Frontal cortex (tissue), 3 donors: ENCODE measurements at regions not wholly inside any gene's neighbourhood (a gene's known extent, or its start where the extent isn't known, plus 50 kb on each side); places are given as distances from the start of the nearest gene placed in this dataset.
A peak's percentile ranks its signal among the peaks of the same experiment; 100 is the strongest.

Source experiments
- DNase-seq, 2 donors: peaks; one replicate each; pipeline ENCODE4 v3.0.0; 2012; ENCODE audit warnings: low spot score in 2 of 2
- FAIRE-seq: peaks from 2 replicates; lab custom pipeline; 2012; peaks lifted over from hg19 to GRCh38; lab: Jason Lieb, UNC
- donor health status: control.
- donor health status: control.
- donor health status: control.

GRCh38 chr9:121568343-121569265 is 69.0 kb upstream of the GGTA1 start:
- DNase-seq (no peak), FAIRE-seq (no peak)

DNA sequence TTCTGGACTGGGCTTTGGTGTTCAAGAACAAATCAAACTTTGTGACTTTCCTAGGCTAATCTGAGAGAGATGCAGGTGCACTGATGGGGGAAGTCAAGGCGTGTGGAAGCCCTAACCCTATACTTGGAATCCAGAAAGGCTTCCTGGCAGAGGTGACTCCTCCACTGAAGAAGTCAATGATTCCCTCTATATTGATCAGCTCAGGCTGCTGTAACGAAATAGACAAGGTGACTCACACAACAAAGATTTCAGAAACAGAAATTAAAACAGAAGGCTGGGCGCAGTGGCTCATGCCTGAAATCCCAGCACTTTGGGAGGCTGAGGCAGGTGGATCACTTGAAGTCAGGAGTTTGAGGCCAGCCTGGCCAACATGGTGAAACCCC is 69.6 kb upstream of the GGTA1 start:
- FAIRE-seq (no peak), DNase-seq (no peak)

DNA sequence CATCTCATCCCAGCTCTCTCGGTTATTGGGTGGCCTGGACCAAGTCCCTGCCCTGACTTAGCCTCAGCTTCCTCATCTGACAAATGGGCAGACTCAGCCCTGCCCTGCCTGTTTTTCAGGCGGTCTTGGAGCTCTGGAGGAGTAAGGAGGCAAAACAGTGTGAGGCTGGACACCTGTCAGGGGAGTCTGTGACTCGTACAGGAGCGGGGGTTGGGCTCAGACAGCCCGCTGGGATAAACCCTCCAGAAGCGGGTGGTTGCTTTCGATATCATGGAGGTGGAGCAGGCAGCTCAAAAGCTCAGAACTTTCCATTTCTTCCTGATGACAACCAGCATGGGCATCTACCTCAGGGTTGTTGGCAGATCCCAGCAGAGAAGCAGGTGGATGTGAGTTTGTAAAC is 72.9 kb upstream of the GGTA1 start:
- DNase-seq, result no peak
- FAIRE-seq, result no peak

GRCh38 chr9:121573717-121574485 is 74.3 kb upstream of the GGTA1 start:
- no peak for DNase-seq
- FAIRE-seq, result no peak

DNA sequence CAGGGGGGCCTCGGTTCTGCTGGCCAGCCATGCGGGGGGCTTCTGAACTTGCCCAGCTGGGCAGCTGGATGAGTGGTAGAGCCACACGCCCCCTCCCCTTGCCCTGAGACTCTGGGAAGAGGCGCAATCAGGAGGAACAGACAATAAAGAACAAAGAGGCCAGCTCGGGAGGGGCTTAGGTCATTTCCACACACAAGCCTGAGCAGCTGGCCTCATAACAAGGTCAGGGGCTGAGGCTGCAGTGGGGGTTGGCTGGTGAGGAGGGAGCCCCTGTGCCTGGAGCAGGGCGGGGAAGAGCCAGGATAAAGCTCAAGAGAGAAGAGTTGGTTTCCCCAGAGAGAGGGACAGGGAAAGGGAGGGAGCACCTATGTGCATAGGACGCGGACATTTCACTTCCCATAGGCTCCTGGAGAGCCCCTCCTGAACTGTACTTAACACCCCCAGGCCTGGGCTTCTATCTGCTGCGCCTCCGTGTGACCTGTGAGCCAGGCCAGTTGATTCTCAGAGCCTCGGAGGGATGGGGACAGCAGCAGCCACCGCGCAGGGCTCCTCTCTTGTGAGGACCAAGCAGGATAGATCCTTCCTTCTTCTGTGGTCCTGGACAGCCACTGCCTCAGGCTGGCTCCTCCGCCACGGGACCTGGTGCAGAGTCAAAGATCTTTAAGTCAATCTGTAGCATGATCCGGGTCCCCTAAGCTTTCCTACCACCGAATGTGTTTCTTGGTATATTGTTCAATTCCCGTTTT is 75.3 kb upstream of the GGTA1 start:
- no peak for DNase-seq
- FAIRE-seq, result no peak

GRCh38 chr9:121576281-121577075 is 75.0 kb upstream of the DAB2IP start:
- FAIRE-seq (no peak), DNase-seq (no peak)

GRCh38 chr9:121577166-121577565 is 74.3 kb upstream of the DAB2IP start:
- no peak for FAIRE-seq
- no peak for DNase-seq

GRCh38 chr9:121577572-121577971 is 73.9 kb upstream of the DAB2IP start:
- DNase-seq (no peak), FAIRE-seq (no peak)

DNA sequence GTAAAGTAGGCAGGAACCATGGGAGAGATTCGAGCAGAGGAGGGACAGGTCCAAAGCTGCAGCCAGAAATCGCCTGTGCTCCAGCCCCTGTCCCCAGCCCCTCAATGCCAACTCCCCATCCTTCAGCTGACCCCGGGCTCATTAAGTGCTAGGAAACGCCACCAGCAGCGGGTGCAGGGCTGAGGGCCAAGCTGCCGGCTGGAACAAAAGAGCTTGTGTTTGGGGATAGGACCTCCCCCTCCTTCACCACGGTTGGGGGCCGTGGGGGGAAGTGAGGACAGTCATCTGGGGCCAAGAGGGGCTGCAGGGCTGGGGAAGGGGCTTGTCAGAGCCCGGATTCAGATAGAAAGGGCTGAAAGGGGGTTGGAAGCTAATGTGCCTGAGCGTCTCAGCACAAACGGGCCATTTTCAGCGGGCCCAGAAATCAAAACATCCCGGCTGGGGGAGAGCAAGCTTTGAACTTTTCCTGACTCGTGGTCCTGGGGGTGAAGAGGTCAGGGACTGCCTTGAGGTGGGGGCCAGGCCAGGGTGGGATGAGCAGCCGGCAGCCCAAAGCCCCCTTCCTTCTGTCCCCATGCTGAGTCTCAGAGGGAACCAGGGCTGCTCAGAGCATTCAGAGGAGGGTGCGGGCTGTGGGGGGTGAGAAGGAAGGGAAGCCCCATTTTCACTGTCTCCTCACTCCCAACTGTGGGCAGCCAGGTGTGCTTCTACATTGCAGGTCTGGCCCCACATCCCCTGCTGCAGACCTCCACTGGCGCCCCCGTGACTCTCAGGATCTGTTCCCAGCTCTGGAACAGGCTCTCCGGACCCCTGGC is 69.4 kb upstream of the DAB2IP start:
- no peak for FAIRE-seq
- peak; percentile 58 for DNase-seq

DNA sequence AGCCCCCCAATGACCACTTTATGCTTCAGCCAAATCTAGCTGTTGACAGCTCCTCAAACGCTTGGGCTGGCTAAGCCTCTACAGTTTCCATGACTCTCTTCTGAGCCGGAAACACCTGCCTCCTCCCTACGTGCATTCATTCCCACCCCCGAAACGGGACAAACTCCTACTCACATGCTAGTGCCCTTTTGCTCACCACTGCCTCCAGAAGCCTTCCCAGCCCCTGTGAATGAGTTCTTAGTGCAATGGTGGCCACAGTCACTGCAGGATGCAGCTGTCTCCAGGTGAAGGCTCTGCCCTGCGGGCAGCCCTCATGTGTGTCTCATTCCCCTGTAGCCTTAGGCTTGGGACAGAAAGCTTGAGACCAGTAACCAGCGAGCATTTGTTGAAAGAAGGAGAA is 68.8 kb upstream of the DAB2IP start:
- FAIRE-seq, result no peak
- no peak for DNase-seq

DNA sequence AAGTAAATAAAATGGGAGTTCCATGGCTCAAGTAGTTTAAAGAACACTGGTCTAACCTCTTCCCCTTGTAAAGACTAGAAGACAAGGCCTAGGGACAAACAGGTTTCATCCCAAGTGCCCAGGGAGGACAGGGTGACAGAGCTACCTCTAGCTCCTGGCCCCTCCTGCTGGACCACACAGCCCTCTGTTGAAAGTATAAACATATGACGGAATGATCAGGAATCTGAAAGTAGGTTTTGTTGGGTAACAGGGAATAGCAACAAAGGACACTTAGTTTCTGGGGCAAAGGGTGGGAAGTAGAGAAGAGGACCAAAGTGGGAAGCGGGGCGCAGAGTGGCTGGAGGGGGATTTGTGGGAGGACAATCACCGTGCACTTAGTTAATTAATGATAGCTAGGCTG is 67.0 kb upstream of the DAB2IP start:
- DNase-seq (no peak), FAIRE-seq (no peak)

DNA sequence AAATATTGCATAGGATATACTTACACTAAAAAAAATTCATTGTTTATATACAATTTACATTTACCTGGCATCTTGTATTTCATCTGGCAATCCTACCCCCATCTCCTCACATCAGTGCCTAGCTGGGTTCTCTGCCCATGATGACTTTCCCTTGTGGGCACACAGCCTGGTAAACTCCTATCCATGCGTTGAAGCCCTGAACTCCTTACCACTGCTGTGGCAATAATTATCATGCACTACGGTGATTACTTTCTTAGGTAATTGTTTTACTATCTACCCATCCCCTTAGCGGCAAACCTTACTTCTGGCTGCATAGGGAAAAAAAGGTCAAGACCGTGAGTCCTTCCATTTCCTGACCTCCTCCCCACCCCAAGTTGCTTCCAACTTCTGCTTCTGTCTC is 63.6 kb upstream of the DAB2IP start:
- no peak for DNase-seq
- no peak for FAIRE-seq

- DNase-seq (no peak), FAIRE-seq (no peak)
Observed at GRCh38 chr9:121589986-121590385, 61.4 kb upstream of the DAB2IP start.

DNA sequence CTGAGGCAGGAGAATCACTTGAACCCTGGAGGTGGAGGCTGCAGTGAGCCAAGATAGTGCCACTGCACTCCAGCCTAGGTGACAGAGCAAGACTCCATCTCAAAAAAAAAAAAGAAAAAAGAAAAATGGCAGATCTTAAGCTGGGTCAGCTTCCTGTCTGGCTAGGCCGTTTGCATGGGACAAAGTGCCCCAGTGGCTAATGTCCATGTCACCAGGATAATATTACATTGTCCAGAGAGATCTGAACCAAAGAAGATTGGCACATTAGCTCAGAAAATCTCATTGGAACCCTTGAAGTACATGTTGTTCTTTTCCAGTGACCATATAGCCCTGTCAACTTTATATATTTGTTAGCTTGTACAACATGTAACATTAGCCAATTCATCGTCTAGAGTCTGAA is 59.2 kb upstream of the DAB2IP start:
- FAIRE-seq, result no peak
- no peak for DNase-seq

DNA sequence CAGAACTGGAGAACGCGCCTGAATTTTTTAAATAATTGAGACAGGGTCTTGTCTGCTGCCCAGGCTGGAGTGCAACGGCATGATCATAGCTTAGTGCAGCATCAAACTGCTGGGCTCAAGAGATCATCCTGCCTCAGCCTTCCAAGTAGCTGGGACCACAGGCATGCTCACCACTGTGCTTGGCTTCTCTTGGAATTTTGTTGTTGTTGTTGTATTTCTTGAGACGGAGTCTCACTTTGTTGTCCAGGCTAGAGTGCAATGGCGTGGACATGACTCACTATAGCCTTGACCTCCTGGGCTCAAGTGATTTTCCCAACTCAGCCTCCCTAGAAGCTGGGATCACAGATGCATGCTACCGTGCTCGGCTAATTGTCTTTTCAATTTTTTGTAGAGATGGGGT is 58.4 kb upstream of the DAB2IP start:
- FAIRE-seq, result no peak

DNA sequence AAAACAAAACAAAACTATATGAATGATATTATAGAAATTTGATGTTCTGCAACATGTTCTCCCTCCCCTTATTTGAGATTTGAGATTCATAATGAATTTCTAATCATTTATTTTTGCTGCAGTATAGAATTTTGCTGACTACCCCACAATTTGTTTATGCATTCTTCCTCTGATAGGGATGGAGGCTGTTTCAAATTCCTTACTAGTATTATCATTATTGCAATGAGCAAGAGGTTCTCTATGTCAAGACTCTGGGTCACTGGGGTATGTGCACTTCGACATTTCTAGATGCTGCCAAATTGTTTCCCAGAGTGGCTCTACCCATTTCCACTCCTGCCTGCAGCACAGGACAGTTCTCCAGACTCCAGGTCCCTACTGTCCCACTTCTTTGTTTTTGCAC is 54.9 kb upstream of the DAB2IP start:
- no peak for FAIRE-seq
- DNase-seq, result no peak

More for the DNA sequence above, 58.4 kb upstream of the DAB2IP start:
- DNase-seq, result no peak

DNA sequence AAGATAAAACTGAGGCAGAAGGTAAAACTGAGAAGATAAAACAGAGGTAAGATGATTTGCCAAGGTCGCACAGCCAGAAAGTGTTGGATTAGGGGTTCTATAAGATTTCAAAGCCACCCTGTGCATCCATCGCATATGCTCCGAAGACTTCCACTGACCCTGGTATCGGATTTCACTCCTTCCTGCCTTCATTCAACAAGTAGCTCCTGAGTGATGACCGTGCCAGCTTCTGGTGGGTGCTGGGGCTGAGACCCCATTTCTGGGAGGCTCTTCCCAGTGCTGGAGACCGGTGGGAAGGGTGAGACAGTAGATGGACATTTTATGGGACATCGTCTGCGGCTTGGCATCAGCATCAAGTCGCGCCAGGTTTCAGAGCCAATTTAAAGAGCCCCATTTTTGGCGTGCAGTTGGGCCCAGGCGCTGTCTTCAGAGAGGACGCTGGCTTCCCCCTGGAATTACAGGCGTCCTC is 53.7 kb upstream of the DAB2IP start:
- FAIRE-seq (no peak), DNase-seq (no peak)

DNA sequence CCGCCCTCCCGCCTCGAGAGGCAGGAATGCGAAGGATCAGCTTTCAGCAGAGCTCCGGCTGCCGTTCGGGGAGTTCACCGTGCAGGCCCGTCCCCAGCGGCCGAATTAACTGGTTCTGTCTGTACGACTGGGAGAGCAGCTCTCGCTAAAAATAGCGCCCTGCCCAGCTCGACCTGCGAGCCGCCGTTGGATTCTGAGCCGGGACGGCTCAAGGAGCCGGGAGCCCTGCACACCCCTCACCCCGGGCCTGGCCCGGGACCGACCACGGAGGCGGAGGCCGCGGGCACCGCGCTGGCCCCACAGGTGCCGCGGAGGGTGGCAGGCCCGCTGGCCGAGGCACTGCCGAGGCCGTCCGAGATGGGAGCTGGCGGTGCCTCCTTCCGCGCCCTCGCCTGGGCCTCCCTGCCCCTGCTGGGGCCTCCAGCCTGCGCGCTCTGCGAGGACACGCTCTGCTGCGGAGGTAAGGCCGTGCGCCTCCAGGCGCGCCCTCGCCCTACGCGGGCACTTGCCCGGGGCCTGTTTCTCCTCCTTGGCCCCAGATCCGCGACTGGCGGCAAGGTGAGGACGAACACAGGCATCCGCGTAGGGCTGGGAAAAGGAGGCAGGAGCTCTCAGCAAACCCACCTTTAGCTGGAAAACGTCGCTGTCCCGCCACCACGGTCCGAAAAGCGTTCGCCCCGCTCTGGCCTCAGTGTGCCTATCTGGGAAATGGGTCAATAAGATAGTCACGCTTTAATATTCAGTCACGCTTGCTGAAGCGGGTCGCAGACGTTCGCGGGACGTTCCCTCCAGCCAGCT is 53.1 kb upstream of the DAB2IP start:
- DNase-seq, result peak; percentile 40
- FAIRE-seq, result no peak
